Ishikawa (cell line): ENCODE measurements at regions not wholly inside any gene's neighbourhood (a gene's known extent, or its start where the extent isn't known, plus 50 kb on each side); places are given as distances from the start of the nearest gene placed in this dataset.

ENCODE experiments used
- CEBPB ChIP-seq: IDR thresholded peaks from 2 replicates; pipeline ENCODE4 v1.6.1; 2012
- CREB1 ChIP-seq: IDR thresholded peaks from 2 replicates; pipeline ENCODE4 v1.6.1; 2012; ENCODE audit warnings: low read depth
- EGR1 ChIP-seq: IDR thresholded peaks from 2 replicates; pipeline ENCODE4 v1.6.1; 2012
- EP300 ChIP-seq: IDR thresholded peaks from 2 replicates; pipeline ENCODE4 v1.6.1; 2012; ENCODE audit warnings: borderline replicate concordance
- RAD21 ChIP-seq: IDR thresholded peaks from 2 replicates; pipeline ENCODE4 v1.6.1; 2012; ENCODE audit warnings: low read depth
- TAF1 ChIP-seq: IDR thresholded peaks from 2 replicates; pipeline ENCODE4 v1.6.1; 2012; ENCODE audit warnings: low read depth, mild to moderate bottlenecking
- TCF12 ChIP-seq: IDR thresholded peaks from 2 replicates; pipeline ENCODE4 v1.6.1; 2012; ENCODE audit warnings: low read depth
- TEAD4 ChIP-seq: IDR thresholded peaks from 2 replicates; pipeline ENCODE4 v1.6.1; 2012
- YY1 ChIP-seq: IDR thresholded peaks from 2 replicates; pipeline ENCODE4 v1.6.1; 2012; ENCODE audit warnings: low read depth
- TF ChIP-seq, protein P1 (sequence below): IDR thresholded peaks from 2 replicates; pipeline ENCODE4 v1.6.1; 2012; ENCODE audit warnings: low read depth, mild to moderate bottlenecking
- TF ChIP-seq, protein P2 (sequence below): IDR thresholded peaks from 2 replicates; pipeline ENCODE4 v1.6.1; 2012
- TF ChIP-seq, protein P3 (sequence below): IDR thresholded peaks from 2 replicates; pipeline ENCODE4 v1.6.1; 2012

DNA sequence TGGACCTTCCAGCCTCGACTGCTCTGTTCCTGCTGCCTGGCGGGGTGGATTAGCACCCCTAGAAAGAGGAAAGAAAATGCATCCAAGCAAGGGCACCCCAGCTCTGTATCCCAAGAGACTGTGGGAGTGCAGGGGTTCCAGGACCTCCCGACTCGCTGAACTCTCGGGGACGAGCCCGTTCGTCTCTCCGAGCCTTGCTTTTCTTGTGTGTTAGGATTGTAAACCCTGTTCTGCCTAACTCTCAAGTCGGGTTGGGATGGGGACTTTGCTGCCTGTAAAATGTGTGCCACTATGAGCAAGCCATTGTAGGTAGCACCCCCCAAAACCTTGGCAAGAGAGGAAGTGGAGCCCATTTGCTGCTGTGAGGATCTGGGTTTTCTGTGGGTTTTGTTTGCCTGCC lies 73.2 kb upstream of the VRK1 start:
- TF ChIP-seq, protein P1, sequence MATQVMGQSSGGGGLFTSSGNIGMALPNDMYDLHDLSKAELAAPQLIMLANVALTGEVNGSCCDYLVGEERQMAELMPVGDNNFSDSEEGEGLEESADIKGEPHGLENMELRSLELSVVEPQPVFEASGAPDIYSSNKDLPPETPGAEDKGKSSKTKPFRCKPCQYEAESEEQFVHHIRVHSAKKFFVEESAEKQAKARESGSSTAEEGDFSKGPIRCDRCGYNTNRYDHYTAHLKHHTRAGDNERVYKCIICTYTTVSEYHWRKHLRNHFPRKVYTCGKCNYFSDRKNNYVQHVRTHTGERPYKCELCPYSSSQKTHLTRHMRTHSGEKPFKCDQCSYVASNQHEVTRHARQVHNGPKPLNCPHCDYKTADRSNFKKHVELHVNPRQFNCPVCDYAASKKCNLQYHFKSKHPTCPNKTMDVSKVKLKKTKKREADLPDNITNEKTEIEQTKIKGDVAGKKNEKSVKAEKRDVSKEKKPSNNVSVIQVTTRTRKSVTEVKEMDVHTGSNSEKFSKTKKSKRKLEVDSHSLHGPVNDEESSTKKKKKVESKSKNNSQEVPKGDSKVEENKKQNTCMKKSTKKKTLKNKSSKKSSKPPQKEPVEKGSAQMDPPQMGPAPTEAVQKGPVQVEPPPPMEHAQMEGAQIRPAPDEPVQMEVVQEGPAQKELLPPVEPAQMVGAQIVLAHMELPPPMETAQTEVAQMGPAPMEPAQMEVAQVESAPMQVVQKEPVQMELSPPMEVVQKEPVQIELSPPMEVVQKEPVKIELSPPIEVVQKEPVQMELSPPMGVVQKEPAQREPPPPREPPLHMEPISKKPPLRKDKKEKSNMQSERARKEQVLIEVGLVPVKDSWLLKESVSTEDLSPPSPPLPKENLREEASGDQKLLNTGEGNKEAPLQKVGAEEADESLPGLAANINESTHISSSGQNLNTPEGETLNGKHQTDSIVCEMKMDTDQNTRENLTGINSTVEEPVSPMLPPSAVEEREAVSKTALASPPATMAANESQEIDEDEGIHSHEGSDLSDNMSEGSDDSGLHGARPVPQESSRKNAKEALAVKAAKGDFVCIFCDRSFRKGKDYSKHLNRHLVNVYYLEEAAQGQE: no peak
- TF ChIP-seq RAD21 (no peak), EP300 (no peak), TCF12 (no peak), CEBPB (no peak), TAF1 (no peak), EGR1 (no peak), YY1 (no peak), TEAD4 (no peak), CREB1 (no peak)
- TF ChIP-seq, protein P2, sequence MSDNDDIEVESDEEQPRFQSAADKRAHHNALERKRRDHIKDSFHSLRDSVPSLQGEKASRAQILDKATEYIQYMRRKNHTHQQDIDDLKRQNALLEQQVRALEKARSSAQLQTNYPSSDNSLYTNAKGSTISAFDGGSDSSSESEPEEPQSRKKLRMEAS: no peak
- TF ChIP-seq, protein P3, sequence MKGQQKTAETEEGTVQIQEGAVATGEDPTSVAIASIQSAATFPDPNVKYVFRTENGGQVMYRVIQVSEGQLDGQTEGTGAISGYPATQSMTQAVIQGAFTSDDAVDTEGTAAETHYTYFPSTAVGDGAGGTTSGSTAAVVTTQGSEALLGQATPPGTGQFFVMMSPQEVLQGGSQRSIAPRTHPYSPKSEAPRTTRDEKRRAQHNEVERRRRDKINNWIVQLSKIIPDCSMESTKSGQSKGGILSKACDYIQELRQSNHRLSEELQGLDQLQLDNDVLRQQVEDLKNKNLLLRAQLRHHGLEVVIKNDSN: no peak
